ENCODE measurements at regions not wholly inside any gene's neighbourhood (a gene's known extent, or its start where the extent isn't known, plus 50 kb on each side); places are given as distances from the start of the nearest gene placed in this dataset.

DNA sequence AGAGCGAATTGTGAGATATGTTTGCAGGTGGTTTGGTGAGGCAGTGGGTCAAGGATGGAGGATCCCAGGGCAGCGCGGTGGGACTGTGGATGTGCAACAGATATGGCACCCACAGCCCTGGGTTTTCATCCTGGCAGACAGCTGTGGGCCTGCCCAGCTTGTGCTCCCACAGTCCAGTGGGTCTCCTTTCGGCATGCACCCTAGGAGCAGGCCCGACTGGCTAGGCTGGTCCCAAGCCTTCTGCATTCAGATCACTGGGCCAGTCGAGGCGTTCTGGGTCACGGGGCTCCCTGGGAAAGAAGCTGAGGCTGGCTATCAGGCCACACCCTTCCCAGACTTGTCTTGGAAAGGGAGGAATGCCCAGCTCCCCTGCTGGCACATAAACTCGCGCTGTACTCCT, 2289.6 kb downstream of the ARAP2 start:
- no peaks in the 10 kb centered on the region for H3K79me2 ChIP-seq (ENCODE audit: insufficient read depth, low read length)
- no peaks in the 10 kb centered on the region for H3K36me3 ChIP-seq (ENCODE audit: insufficient read depth, low read length)
- H3K9ac ChIP-seq (ENCODE audit: low read length), result no peak overlapping the region
- no peak overlapping the region for H3K27ac ChIP-seq (ENCODE audit: low read depth, low read length, poor library complexity, severe bottlenecking)
- H3K27me3 ChIP-seq (ENCODE audit: insufficient read depth, low read length), result no peaks in the 10 kb centered on the region
- no peaks in the 10 kb centered on the region for H3K4me1 ChIP-seq (ENCODE audit: insufficient read depth, low read length, severe bottlenecking)
- TF ChIP-seq EZH2 (IDR thresholded peaks at IDR 0.05; ENCODE audit: borderline replicate concordance, low read length), result no peak
- TF ChIP-seq, protein P1, sequence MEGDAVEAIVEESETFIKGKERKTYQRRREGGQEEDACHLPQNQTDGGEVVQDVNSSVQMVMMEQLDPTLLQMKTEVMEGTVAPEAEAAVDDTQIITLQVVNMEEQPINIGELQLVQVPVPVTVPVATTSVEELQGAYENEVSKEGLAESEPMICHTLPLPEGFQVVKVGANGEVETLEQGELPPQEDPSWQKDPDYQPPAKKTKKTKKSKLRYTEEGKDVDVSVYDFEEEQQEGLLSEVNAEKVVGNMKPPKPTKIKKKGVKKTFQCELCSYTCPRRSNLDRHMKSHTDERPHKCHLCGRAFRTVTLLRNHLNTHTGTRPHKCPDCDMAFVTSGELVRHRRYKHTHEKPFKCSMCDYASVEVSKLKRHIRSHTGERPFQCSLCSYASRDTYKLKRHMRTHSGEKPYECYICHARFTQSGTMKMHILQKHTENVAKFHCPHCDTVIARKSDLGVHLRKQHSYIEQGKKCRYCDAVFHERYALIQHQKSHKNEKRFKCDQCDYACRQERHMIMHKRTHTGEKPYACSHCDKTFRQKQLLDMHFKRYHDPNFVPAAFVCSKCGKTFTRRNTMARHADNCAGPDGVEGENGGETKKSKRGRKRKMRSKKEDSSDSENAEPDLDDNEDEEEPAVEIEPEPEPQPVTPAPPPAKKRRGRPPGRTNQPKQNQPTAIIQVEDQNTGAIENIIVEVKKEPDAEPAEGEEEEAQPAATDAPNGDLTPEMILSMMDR (IDR thresholded peaks at IDR 0.05; ENCODE audit: low read length), result no peak
- H3K9me3 ChIP-seq (ENCODE audit: low read length), result no peaks in the 10 kb centered on the region
- no peak overlapping the region for H3K4me2 ChIP-seq (ENCODE audit: low read length)
- no peaks in the 10 kb centered on the region for H3K9me2 ChIP-seq (ENCODE audit: low read depth, low read length)
- no peaks in the 10 kb centered on the region for H4K20me1 ChIP-seq (ENCODE audit: insufficient read depth, low read length)
- no peaks in the 10 kb centered on the region for H3F3A ChIP-seq (ENCODE audit: insufficient read depth, low read length)
- no peak overlapping the region for H2AFZ ChIP-seq (ENCODE audit: low read length)
- H3K4me3 ChIP-seq (ENCODE audit: low read depth, low read length, poor library complexity, severe bottlenecking), result no peak overlapping the region

GRCh38 chr4:33959519-33959918, 2284.8 kb downstream of the ARAP2 start:
- H3F3A ChIP-seq (ENCODE audit: insufficient read depth, low read length), result no peaks in the 10 kb centered on the region
- no peaks in the 10 kb centered on the region for H3K36me3 ChIP-seq (ENCODE audit: insufficient read depth, low read length)
- no peaks in the 10 kb centered on the region for H4K20me1 ChIP-seq (ENCODE audit: insufficient read depth, low read length)
- no peak overlapping the region for H2AFZ ChIP-seq (ENCODE audit: low read length)
- H3K9me2 ChIP-seq (ENCODE audit: low read depth, low read length), result no peaks in the 10 kb centered on the region
- no peak overlapping the region for H3K4me3 ChIP-seq (ENCODE audit: low read depth, low read length, poor library complexity, severe bottlenecking)
- H3K9me3 ChIP-seq (ENCODE audit: low read length), result no peaks in the 10 kb centered on the region
- H3K27ac ChIP-seq (ENCODE audit: low read depth, low read length, poor library complexity, severe bottlenecking), result no peak overlapping the region
- no peaks in the 10 kb centered on the region for H3K27me3 ChIP-seq (ENCODE audit: insufficient read depth, low read length)
- H3K79me2 ChIP-seq (ENCODE audit: insufficient read depth, low read length), result no peaks in the 10 kb centered on the region
- no peak overlapping the region for H3K4me2 ChIP-seq (ENCODE audit: low read length)
- no peaks in the 10 kb centered on the region for H3K4me1 ChIP-seq (ENCODE audit: insufficient read depth, low read length, severe bottlenecking)
- TF ChIP-seq, protein P1 (IDR thresholded peaks at IDR 0.05; ENCODE audit: low read length), result no peak
- no peak for TF ChIP-seq EZH2 (IDR thresholded peaks at IDR 0.05; ENCODE audit: borderline replicate concordance, low read length)
- no peak overlapping the region for H3K9ac ChIP-seq (ENCODE audit: low read length)

DNA sequence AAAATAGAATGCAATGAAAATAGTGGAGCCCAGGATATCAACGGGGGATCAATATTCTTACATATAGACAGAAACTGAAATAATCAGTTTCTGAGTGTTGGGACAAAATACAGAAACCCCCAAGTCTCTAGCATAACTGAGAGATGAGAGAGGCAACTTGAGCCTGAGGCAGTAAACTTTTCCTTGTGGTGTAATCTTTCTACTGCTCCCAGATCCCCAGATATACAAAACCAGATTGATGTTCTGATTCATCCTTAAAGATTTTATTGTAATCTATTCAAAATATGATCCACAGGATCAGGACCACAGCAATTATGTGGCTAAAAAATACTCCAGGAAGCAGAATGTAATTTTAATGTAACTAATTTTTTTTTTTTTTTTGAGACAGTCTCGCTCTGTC, 2282.6 kb downstream of the ARAP2 start:
- Histone ChIP-seq H3K4me3 (ENCODE audit: low read depth, low read length, poor library complexity, severe bottlenecking) (no peak overlapping the region), H3K27ac (ENCODE audit: low read depth, low read length, poor library complexity, severe bottlenecking) (no peak overlapping the region), H3K4me2 (ENCODE audit: low read length) (no peak overlapping the region), H3K4me1 (ENCODE audit: insufficient read depth, low read length, severe bottlenecking) (no peaks in the 10 kb centered on the region), H3K9me3 (ENCODE audit: low read length) (no peaks in the 10 kb centered on the region), H3F3A (ENCODE audit: insufficient read depth, low read length) (no peaks in the 10 kb centered on the region), H2AFZ (ENCODE audit: low read length) (no peak overlapping the region), H3K36me3 (ENCODE audit: insufficient read depth, low read length) (no peaks in the 10 kb centered on the region), H3K79me2 (ENCODE audit: insufficient read depth, low read length) (no peaks in the 10 kb centered on the region), H3K9me2 (ENCODE audit: low read depth, low read length) (no peaks in the 10 kb centered on the region), H4K20me1 (ENCODE audit: insufficient read depth, low read length) (no peaks in the 10 kb centered on the region), H3K27me3 (ENCODE audit: insufficient read depth, low read length) (no peaks in the 10 kb centered on the region), H3K9ac (ENCODE audit: low read length) (no peak overlapping the region)
- TF ChIP-seq, protein P1 (IDR thresholded peaks at IDR 0.05; ENCODE audit: low read length), result no peak
- TF ChIP-seq EZH2 (IDR thresholded peaks at IDR 0.05; ENCODE audit: borderline replicate concordance, low read length), result no peak

Data from OCI-LY1 (cell line).